HEK293 (cell line): ENCODE measurements at regions not wholly inside any gene's neighbourhood (a gene's known extent, or its start where the extent isn't known, plus 50 kb on each side); places are given as distances from the start of the nearest gene placed in this dataset.

Experiments used
- CTCF ChIA-PET: fragments of 350-600 bp; formaldehyde crosslinking; extraction: SDS; loops from one replicate; lab custom pipeline; 2021; ENCODE audit warnings: antibody characterized with exemption; lab: Yijun Ruan, JAX
- POLR2A ChIA-PET: fragments of 300-600 bp; formaldehyde crosslinking; extraction: SDS; loops from one replicate; lab custom pipeline; 2020; ENCODE audit warnings: antibody characterized with exemption, inconsistent platforms; lab: Yijun Ruan, JAX
- H3K27ac ChIP-seq: fragments of 200-500 bp; sonication (Bioruptor generic); 2 replicates; pipeline ENCODE4 v1.5.1; 2014; ENCODE audit warnings: low read depth, low read length, control low read depth, inconsistent platforms; ENCODE audit errors: extremely low read depth
- H3K36me3 ChIP-seq, 2 experiments: fragments of 200-500 bp in 1 of 2; sonication (Bioruptor generic) in 1 of 2; 1 replicate in 1 of 2; 2 replicates in 1 of 2; pipeline ENCODE4 v1.5.1; 2014 to 2017; ENCODE audit warnings: inconsistent platforms in 2 of 2, low read length in 2 of 2; ENCODE audit not compliant: control insufficient read depth in 2 of 2, insufficient read depth in 1 of 2
- H3K4me1 ChIP-seq: fragments of 200-500 bp; sonication (Bioruptor generic); 2 replicates; pipeline ENCODE4 v1.5.1; 2014; ENCODE audit warnings: mild to moderate bottlenecking, low read length, inconsistent platforms; ENCODE audit not compliant: control insufficient read depth, insufficient read depth
- H3K4me3 ChIP-seq: 2 replicates; pipeline ENCODE4 v1.5.1; 2011; ENCODE audit warnings: low read depth, mild to moderate bottlenecking, control low read depth, low read length, moderate library complexity
- H3K9me3 ChIP-seq: fragments of 200-500 bp; sonication (Bioruptor generic); 2 replicates; pipeline ENCODE4 v1.5.1; 2014; ENCODE audit warnings: low read depth, low read length, inconsistent platforms; ENCODE audit not compliant: control insufficient read depth, insufficient read depth
- BCL11A ChIP-seq: fragments of 450-650 bp; formaldehyde crosslinking; IDR thresholded peaks from 2 replicates; pipeline ENCODE4 v1.5.1; 2016; ENCODE audit warnings: low read depth, missing biosample characterization, missing genetic modification characterization
- GLI4 ChIP-seq: fragments of 450-650 bp; formaldehyde crosslinking; IDR thresholded peaks from 2 replicates; pipeline ENCODE4 v1.5.1; 2016; ENCODE audit warnings: missing biosample characterization, missing genetic modification characterization
- RBAK ChIP-seq: fragments of 450-650 bp; formaldehyde crosslinking; IDR thresholded peaks from 2 replicates; pipeline ENCODE4 v1.5.1; 2016; ENCODE audit warnings: missing biosample characterization, missing genetic modification characterization
- SCRT1 ChIP-seq: fragments of 450-650 bp; formaldehyde crosslinking; IDR thresholded peaks from 2 replicates; pipeline ENCODE4 v1.5.1; 2016; ENCODE audit warnings: missing biosample characterization, missing genetic modification characterization, borderline replicate concordance
- ZNF132 ChIP-seq: fragments of 450-650 bp; formaldehyde crosslinking; IDR thresholded peaks from 2 replicates; pipeline ENCODE4 v1.5.1; 2017; ENCODE audit warnings: missing biosample characterization, missing genetic modification characterization, borderline replicate concordance
- ZNF16 ChIP-seq: fragments of 450-650 bp; formaldehyde crosslinking; IDR thresholded peaks from 2 replicates; pipeline ENCODE4 v1.5.1; 2016; ENCODE audit warnings: low read depth, missing biosample characterization, missing genetic modification characterization
- ZNF184 ChIP-seq: fragments of 450-650 bp; IDR thresholded peaks from 2 replicates; pipeline ENCODE4 v1.5.1; 2018; ENCODE audit warnings: missing biosample characterization, mild to moderate bottlenecking, missing genetic modification characterization
- ZNF202 ChIP-seq: fragments of 450-650 bp; formaldehyde crosslinking; IDR thresholded peaks from 2 replicates; pipeline ENCODE4 v1.5.1; 2016; ENCODE audit warnings: missing biosample characterization, missing genetic modification characterization, borderline replicate concordance
- ZNF292 ChIP-seq: fragments of 450-650 bp; formaldehyde crosslinking; IDR thresholded peaks from 2 replicates; pipeline ENCODE4 v1.5.1; 2016; ENCODE audit warnings: low read depth, missing biosample characterization, missing genetic modification characterization, borderline replicate concordance
- ZNF629 ChIP-seq: fragments of 450-650 bp; formaldehyde crosslinking; IDR thresholded peaks from 2 replicates; pipeline ENCODE4 v1.5.1; 2017; ENCODE audit warnings: missing biosample characterization, missing genetic modification characterization
- ZNF670 ChIP-seq: fragments of 450-650 bp; formaldehyde crosslinking; IDR thresholded peaks from 2 replicates; pipeline ENCODE4 v1.5.1; 2016; ENCODE audit warnings: missing biosample characterization, missing genetic modification characterization, low read depth
- ZNF76 ChIP-seq: fragments of 450-650 bp; formaldehyde crosslinking; IDR thresholded peaks from 2 replicates; pipeline ENCODE4; 2016; ENCODE audit warnings: low read depth, missing biosample characterization, missing genetic modification characterization, borderline replicate concordance
- TF ChIP-seq, protein P1 (sequence below): fragments of 450-650 bp; formaldehyde crosslinking; IDR thresholded peaks from 2 replicates; pipeline ENCODE4 v1.5.1; 2016; ENCODE audit warnings: missing biosample characterization, missing genetic modification characterization
- TF ChIP-seq, protein P2 (sequence below): fragments of 450-650 bp; formaldehyde crosslinking; IDR thresholded peaks from 2 replicates; pipeline ENCODE4 v1.5.1; 2016; ENCODE audit warnings: missing biosample characterization, missing genetic modification characterization, low read depth
- TF ChIP-seq, protein P3 (sequence below): IDR thresholded peaks from 2 replicates; pipeline ENCODE4 v1.6.1; 2011; ENCODE audit warnings: mild to moderate bottlenecking, low read depth, low read length, borderline replicate concordance
- TF ChIP-seq, protein P4 (sequence below): fragments of 450-650 bp; formaldehyde crosslinking; IDR thresholded peaks from 2 replicates; pipeline ENCODE4; 2016; ENCODE audit warnings: missing biosample characterization, missing genetic modification characterization
- TF ChIP-seq, protein P5 (sequence below): fragments of 450-650 bp; formaldehyde crosslinking; IDR thresholded peaks from 2 replicates; pipeline ENCODE4 v1.5.1; 2016; ENCODE audit warnings: missing biosample characterization, missing genetic modification characterization
- TF ChIP-seq, protein P6 (sequence below): fragments of 450-650 bp; formaldehyde crosslinking; IDR thresholded peaks from 2 replicates; pipeline ENCODE4 v1.5.1; 2016; ENCODE audit warnings: missing biosample characterization, missing genetic modification characterization
- TF ChIP-seq, protein P7 (sequence below): fragments of 450-650 bp; formaldehyde crosslinking; IDR thresholded peaks from 2 replicates; pipeline ENCODE4 v1.5.1; 2016; ENCODE audit warnings: missing biosample characterization, missing genetic modification characterization
- TF ChIP-seq, protein P8 (sequence below): fragments of 450-650 bp; formaldehyde crosslinking; conservative IDR thresholded peaks from 2 replicates; pipeline ENCODE4 v1.5.1; 2016; ENCODE audit warnings: low read depth, missing biosample characterization, missing genetic modification characterization

DNA sequence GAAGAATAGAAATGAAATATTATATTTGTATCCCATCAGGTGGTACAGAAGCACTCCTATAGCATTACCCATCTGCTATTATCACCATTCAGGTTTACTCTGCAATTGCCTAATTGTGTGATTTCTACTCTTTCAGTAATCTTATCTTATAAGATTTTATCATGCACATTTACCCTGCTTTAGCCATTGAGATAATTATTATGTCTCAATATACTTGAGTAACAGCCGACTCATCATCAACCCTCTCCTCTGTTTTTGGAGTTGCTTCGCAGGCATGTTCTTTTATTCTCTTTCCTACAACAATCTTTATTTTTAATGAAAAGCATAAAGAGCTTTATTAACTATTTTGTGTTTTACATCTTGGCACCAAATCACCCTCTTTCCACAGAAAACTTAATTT, 419.9 kb downstream of the LRIG3 start:
- Histone ChIP-seq H3K36me3 (no peaks in the 10 kb centered on the region), H3K4me1 (peaks cover 5% of the 10 kb centered on the region; the same call in 1 of the 2 replicates)
- POLR2A ChIA-PET: no interaction called here
- TF ChIP-seq ZNF629: no peak
- no peak for TF ChIP-seq ZNF292 (tag by site-specific recombination)
- no peak for TF ChIP-seq RBAK
- TF ChIP-seq ZNF76 (tag by site-specific recombination): no peak
- TF ChIP-seq, protein P1, sequence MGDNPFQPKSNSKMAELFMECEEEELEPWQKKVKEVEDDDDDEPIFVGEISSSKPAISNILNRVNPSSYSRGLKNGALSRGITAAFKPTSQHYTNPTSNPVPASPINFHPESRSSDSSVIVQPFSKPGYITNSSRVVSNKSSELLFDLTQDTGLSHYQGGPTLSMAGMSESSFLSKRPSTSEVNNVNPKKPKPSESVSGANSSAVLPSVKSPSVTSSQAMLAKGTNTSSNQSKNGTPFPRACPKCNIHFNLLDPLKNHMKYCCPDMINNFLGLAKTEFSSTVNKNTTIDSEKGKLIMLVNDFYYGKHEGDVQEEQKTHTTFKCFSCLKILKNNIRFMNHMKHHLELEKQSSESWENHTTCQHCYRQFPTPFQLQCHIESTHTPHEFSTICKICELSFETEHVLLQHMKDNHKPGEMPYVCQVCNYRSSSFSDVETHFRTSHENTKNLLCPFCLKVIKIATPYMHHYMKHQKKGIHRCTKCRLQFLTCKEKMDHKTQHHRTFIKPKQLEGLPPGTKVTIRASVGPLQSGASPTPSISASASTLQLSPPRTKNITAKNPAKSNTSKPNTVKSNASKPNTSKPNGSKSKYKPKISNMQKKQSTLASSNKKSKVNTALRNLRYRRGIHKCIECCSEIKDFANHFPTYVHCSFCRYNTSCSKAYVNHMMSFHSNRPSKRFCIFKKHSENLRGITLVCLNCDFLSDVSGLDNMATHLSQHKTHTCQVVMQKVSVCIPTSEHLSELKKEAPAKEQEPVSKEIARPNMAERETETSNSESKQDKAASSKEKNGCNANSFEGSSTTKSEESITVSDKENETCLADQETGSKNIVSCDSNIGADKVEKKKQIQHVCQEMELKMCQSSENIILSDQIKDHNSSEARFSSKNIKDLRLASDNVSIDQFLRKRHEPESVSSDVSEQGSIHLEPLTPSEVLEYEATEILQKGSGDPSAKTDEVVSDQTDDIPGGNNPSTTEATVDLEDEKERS (tag by site-specific recombination): no peak
- no peak for TF ChIP-seq SCRT1 (tag by site-specific recombination)
- TF ChIP-seq, protein P2, sequence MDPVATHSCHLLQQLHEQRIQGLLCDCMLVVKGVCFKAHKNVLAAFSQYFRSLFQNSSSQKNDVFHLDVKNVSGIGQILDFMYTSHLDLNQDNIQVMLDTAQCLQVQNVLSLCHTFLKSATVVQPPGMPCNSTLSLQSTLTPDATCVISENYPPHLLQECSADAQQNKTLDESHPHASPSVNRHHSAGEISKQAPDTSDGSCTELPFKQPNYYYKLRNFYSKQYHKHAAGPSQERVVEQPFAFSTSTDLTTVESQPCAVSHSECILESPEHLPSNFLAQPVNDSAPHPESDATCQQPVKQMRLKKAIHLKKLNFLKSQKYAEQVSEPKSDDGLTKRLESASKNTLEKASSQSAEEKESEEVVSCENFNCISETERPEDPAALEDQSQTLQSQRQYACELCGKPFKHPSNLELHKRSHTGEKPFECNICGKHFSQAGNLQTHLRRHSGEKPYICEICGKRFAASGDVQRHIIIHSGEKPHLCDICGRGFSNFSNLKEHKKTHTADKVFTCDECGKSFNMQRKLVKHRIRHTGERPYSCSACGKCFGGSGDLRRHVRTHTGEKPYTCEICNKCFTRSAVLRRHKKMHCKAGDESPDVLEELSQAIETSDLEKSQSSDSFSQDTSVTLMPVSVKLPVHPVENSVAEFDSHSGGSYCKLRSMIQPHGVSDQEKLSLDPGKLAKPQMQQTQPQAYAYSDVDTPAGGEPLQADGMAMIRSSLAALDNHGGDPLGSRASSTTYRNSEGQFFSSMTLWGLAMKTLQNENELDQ: no peak
- no peak for TF ChIP-seq ZNF184 (tag by site-specific recombination)
- TF ChIP-seq, protein P3, sequence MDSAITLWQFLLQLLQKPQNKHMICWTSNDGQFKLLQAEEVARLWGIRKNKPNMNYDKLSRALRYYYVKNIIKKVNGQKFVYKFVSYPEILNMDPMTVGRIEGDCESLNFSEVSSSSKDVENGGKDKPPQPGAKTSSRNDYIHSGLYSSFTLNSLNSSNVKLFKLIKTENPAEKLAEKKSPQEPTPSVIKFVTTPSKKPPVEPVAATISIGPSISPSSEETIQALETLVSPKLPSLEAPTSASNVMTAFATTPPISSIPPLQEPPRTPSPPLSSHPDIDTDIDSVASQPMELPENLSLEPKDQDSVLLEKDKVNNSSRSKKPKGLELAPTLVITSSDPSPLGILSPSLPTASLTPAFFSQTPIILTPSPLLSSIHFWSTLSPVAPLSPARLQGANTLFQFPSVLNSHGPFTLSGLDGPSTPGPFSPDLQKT: no peak
- TF ChIP-seq, protein P4, sequence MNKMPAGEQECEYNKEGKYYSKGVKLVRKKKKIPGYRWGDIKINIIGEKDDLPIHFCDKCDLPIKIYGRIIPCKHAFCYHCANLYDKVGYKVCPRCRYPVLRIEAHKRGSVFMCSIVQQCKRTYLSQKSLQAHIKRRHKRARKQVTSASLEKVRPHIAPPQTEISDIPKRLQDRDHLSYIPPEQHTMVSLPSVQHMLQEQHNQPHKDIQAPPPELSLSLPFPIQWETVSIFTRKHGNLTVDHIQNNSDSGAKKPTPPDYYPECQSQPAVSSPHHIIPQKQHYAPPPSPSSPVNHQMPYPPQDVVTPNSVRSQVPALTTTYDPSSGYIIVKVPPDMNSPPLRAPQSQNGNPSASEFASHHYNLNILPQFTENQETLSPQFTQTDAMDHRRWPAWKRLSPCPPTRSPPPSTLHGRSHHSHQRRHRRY: no peak
- TF ChIP-seq, protein P5, sequence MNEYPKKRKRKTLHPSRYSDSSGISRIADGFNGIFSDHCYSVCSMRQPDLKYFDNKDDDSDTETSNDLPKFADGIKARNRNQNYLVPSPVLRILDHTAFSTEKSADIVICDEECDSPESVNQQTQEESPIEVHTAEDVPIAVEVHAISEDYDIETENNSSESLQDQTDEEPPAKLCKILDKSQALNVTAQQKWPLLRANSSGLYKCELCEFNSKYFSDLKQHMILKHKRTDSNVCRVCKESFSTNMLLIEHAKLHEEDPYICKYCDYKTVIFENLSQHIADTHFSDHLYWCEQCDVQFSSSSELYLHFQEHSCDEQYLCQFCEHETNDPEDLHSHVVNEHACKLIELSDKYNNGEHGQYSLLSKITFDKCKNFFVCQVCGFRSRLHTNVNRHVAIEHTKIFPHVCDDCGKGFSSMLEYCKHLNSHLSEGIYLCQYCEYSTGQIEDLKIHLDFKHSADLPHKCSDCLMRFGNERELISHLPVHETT (tag by site-specific recombination): no peak
- no peak for TF ChIP-seq ZNF202
- TF ChIP-seq, protein P6, sequence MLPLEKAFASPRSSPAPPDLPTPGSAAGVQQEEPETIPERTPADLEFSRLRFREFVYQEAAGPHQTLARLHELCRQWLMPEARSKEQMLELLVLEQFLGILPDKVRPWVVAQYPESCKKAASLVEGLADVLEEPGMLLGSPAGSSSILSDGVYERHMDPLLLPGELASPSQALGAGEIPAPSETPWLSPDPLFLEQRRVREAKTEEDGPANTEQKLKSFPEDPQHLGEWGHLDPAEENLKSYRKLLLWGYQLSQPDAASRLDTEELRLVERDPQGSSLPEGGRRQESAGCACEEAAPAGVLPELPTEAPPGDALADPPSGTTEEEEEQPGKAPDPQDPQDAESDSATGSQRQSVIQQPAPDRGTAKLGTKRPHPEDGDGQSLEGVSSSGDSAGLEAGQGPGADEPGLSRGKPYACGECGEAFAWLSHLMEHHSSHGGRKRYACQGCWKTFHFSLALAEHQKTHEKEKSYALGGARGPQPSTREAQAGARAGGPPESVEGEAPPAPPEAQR (tag by site-specific recombination): no peak
- TF ChIP-seq ZNF670 (tag by site-specific recombination): no peak
- TF ChIP-seq BCL11A (tag by site-specific recombination): no peak
- no peak for TF ChIP-seq GLI4
- no peak for TF ChIP-seq ZNF16 (tag by site-specific recombination)
- no peak for TF ChIP-seq ZNF132 (tag by site-specific recombination)
- TF ChIP-seq, protein P7, sequence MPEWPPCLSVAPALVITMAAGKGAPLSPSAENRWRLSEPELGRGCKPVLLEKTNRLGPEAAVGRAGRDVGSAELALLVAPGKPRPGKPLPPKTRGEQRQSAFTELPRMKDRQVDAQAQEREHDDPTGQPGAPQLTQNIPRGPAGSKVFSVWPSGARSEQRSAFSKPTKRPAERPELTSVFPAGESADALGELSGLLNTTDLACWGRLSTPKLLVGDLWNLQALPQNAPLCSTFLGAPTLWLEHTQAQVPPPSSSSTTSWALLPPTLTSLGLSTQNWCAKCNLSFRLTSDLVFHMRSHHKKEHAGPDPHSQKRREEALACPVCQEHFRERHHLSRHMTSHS (tag by site-specific recombination): no peak
- TF ChIP-seq, protein P8, sequence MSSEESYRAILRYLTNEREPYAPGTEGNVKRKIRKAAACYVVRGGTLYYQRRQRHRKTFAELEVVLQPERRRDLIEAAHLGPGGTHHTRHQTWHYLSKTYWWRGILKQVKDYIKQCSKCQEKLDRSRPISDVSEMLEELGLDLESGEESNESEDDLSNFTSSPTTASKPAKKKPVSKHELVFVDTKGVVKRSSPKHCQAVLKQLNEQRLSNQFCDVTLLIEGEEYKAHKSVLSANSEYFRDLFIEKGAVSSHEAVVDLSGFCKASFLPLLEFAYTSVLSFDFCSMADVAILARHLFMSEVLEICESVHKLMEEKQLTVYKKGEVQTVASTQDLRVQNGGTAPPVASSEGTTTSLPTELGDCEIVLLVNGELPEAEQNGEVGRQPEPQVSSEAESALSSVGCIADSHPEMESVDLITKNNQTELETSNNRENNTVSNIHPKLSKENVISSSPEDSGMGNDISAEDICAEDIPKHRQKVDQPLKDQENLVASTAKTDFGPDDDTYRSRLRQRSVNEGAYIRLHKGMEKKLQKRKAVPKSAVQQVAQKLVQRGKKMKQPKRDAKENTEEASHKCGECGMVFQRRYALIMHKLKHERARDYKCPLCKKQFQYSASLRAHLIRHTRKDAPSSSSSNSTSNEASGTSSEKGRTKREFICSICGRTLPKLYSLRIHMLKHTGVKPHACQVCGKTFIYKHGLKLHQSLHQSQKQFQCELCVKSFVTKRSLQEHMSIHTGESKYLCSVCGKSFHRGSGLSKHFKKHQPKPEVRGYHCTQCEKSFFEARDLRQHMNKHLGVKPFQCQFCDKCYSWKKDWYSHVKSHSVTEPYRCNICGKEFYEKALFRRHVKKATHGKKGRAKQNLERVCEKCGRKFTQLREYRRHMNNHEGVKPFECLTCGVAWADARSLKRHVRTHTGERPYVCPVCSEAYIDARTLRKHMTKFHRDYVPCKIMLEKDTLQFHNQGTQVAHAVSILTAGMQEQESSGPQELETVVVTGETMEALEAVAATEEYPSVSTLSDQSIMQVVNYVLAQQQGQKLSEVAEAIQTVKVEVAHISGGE: no peak
- TF ChIP-seq, all 188 proteins: peak for 0
- Histone ChIP-seq H3K9me3 (no peaks in the 10 kb centered on the region), H3K4me3 (no peak overlapping the region), H3K27ac (no peak overlapping the region)
- CTCF ChIA-PET: interaction anchor here (1.7 kb wide), 1 partner anchor 40 kb away, joined by 4 read pairs; no protein-coding TSS in a partner anchor
